ENCODE measurements at regions not wholly inside any gene's neighbourhood (a gene's known extent, or its start where the extent isn't known, plus 50 kb on each side); places are given as distances from the start of the nearest gene placed in this dataset.

DNA sequence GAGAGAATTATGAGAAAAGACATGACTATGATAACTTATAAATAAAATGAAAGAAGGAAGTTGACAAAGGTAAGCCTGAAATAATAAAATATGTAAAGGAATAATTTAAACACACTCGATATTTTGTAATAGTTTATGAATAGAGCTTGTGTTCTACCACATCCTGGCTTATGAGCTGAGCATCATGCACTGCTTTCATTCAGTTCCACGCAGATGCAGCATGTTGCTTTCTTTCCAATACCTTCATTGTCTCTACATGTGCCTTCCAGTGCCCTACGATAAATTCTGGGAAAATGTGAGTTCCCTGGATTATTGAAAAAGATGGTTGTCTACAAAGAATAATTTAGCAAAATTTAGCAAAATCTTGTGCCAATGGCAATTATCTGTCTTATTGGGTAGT, 398.9 kb upstream of the SEMA3C start:
- H3K79me2 ChIP-seq (ENCODE audit: insufficient read depth, low read depth) = no peaks in the 10 kb centered on the region
- no peak overlapping the region for H3K4me2 ChIP-seq
- H3K36me3 ChIP-seq (ENCODE audit: insufficient read depth) = no peaks in the 10 kb centered on the region
- H3K9ac ChIP-seq = no peak overlapping the region
- no peak overlapping the region for H2AFZ ChIP-seq (ENCODE audit: low read depth)
- H3K4me1 ChIP-seq (ENCODE audit: low read depth, poor library complexity, severe bottlenecking) = no peaks in the 10 kb centered on the region
- H4K20me1 ChIP-seq (ENCODE audit: insufficient read depth) = no peaks in the 10 kb centered on the region
- H3K27me3 ChIP-seq (ENCODE audit: insufficient read depth, low read depth) = no peaks in the 10 kb centered on the region
- no peak overlapping the region for H3K4me3 ChIP-seq (IDR thresholded peaks at IDR 0.05; ENCODE audit: insufficient read depth, low read depth, low read length)
- H3K27ac ChIP-seq = no peak overlapping the region
- TF ChIP-seq CTCF (conservative IDR thresholded peaks at IDR 0.05; ENCODE audit: low read depth, low read length) = no peak

GRCh38 chr7:81308643-81309322, 389.9 kb upstream of the SEMA3C start:
- Histone ChIP-seq H3K79me2 (ENCODE audit: insufficient read depth, low read depth) (no peaks in the 10 kb centered on the region), H3K27me3 (ENCODE audit: insufficient read depth, low read depth) (no peaks in the 10 kb centered on the region), H3K4me3 (IDR thresholded peaks at IDR 0.05; ENCODE audit: insufficient read depth, low read depth, low read length) (no peak overlapping the region), H3K36me3 (ENCODE audit: insufficient read depth) (no peaks in the 10 kb centered on the region), H3K9ac (no peak overlapping the region), H4K20me1 (ENCODE audit: insufficient read depth) (no peaks in the 10 kb centered on the region), H3K27ac (no peak overlapping the region), H2AFZ (ENCODE audit: low read depth) (no peak overlapping the region), H3K4me2 (no peak overlapping the region), H3K4me1 (ENCODE audit: low read depth, poor library complexity, severe bottlenecking) (no peaks in the 10 kb centered on the region)
- TF ChIP-seq CTCF (conservative IDR thresholded peaks at IDR 0.05; ENCODE audit: low read depth, low read length) = no peak

- H3K4me1 ChIP-seq (ENCODE audit: low read depth, poor library complexity, severe bottlenecking) = no peaks in the 10 kb centered on the region
- no peak overlapping the region for H3K27ac ChIP-seq
- no peak for TF ChIP-seq CTCF (conservative IDR thresholded peaks at IDR 0.05; ENCODE audit: low read depth, low read length)
- H4K20me1 ChIP-seq (ENCODE audit: insufficient read depth) = no peaks in the 10 kb centered on the region
- H3K4me3 ChIP-seq (IDR thresholded peaks at IDR 0.05; ENCODE audit: insufficient read depth, low read depth, low read length) = no peak overlapping the region
- H3K27me3 ChIP-seq (ENCODE audit: insufficient read depth, low read depth) = no peaks in the 10 kb centered on the region
- no peaks in the 10 kb centered on the region for H3K79me2 ChIP-seq (ENCODE audit: insufficient read depth, low read depth)
- no peak overlapping the region for H2AFZ ChIP-seq (ENCODE audit: low read depth)
- no peak overlapping the region for H3K9ac ChIP-seq
- no peak overlapping the region for H3K4me2 ChIP-seq
- H3K36me3 ChIP-seq (ENCODE audit: insufficient read depth) = no peaks in the 10 kb centered on the region
Measured at GRCh38 chr7:81301815-81302214, 383.0 kb upstream of the SEMA3C start.

- Histone ChIP-seq H3K4me1 (ENCODE audit: low read depth, poor library complexity, severe bottlenecking) (no peaks in the 10 kb centered on the region), H3K27ac (no peak overlapping the region), H3K4me2 (no peak overlapping the region), H3K9ac (no peak overlapping the region), H4K20me1 (ENCODE audit: insufficient read depth) (no peaks in the 10 kb centered on the region), H3K36me3 (ENCODE audit: insufficient read depth) (no peaks in the 10 kb centered on the region), H3K4me3 (IDR thresholded peaks at IDR 0.05; ENCODE audit: insufficient read depth, low read depth, low read length) (no peak overlapping the region), H3K27me3 (ENCODE audit: insufficient read depth, low read depth) (no peaks in the 10 kb centered on the region), H2AFZ (ENCODE audit: low read depth) (no peak overlapping the region), H3K79me2 (ENCODE audit: insufficient read depth, low read depth) (no peaks in the 10 kb centered on the region)
- TF ChIP-seq CTCF (conservative IDR thresholded peaks at IDR 0.05; ENCODE audit: low read depth, low read length) = no peak
Measured at GRCh38 chr7:81300753-81301152, 381.9 kb upstream of the SEMA3C start.

All from KMS-11 (cell line).